Stimulated activated CD8-positive, alpha-beta memory T cell treated with anti-CD3 and anti-CD28 coated beads, Interleukin-4, amount 100 ng/mL, for 1 hour (primary cell): ENCODE measurements at regions not wholly inside any gene's neighbourhood (a gene's known extent, or its start where the extent isn't known, plus 50 kb on each side); places are given as distances from the start of the nearest gene placed in this dataset.

Experiments used
- DNase-seq, 2 donors: peaks; one replicate each; pipeline ENCODE4 v3.0.0-alpha.2; 2020; ENCODE audit warnings: low read depth in 2 of 2, low spot score in 1 of 2

- DNase-seq, result no peak
These were observed 177.9 kb upstream of the VRK2 start for GRCh38 chr2:57868619-57869139.

DNA sequence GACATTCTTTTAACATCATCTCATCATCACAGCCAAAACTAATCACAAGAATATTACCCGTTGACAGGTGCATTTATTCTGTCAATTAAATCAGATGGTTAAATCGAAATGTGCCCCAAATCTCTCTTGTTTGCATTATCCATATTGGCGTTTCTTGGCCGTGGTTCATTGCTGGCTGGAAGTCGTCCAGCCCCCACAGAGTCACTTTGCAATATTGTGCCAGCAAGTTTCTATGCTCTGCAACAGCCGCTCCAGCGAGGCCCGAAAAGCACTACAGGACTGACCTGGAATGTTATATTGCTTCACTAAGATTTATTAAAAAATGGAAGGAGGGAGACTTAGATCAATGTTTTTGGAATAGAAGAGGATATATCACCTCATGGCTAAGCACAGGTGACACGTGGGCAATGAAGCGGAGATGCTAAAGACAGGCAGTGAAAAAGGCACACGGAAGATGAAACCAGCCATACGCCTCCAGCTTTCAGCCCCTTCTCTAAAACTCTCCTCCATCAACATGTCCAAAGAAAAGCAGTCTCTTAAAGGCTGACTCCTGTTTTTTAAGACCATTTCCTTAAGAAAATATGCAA, 176.8 kb upstream of the VRK2 start:
- DNase-seq, result no peak

- no peak for DNase-seq
These were observed 170.3 kb upstream of the VRK2 start for GRCh38 chr2:57876313-57876712.

DNA sequence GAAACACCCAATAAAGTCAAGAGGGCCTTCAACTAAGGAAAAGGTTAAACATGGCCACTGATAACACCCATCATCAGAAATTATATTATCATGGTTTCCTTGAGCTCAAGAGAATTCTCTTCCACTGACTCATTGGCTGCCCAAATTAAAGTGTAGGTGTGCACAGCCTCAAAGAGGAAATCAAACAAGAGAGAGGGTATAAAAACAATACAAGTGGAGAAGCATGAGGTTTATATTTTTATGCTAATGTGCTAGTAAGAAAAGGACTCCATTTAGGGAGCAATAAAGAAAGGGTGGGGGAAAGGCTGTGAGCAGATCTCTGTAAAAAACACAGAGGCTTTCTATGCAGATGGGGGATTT, 168.8 kb upstream of the VRK2 start:
- DNase-seq, result no peak

DNA sequence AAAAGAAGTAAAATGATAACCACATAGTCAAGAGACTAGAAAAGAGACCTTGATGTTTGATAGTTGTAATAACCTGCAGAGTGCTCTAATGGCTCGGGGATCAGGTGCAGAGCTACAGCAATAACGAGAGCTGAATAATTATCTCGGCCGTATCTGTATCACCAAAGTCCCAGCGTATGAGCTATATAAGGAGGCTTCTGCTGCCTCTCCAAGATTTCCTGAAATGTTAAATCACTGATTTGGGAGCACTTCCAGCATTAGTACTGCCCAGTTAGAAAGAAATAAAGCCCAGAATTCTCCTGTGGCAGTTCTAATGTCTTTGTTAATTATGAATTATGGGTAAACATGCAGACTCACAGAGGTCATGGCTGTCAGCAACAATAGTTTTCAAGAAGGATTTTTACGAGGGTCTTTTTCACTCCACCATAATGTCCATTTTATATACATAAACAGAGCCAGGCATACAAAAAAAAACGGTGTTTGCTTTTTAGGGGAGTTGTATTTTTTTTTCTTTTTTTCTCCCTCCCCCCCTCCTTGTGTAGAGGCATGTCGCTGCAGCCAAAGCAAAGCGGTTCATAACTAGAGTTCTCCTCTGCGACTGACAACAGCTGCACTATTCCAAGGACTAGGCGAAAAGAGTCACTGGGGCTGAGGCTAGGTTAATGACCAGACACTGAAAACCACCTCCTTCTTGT, 168.3 kb upstream of the VRK2 start:
- no peak for DNase-seq

- no peak for DNase-seq
These were observed 167.8 kb upstream of the VRK2 start for GRCh38 chr2:57878866-57879210.

GRCh38 chr2:57880446-57880845, 166.2 kb upstream of the VRK2 start:
- DNase-seq, result no peak

DNA sequence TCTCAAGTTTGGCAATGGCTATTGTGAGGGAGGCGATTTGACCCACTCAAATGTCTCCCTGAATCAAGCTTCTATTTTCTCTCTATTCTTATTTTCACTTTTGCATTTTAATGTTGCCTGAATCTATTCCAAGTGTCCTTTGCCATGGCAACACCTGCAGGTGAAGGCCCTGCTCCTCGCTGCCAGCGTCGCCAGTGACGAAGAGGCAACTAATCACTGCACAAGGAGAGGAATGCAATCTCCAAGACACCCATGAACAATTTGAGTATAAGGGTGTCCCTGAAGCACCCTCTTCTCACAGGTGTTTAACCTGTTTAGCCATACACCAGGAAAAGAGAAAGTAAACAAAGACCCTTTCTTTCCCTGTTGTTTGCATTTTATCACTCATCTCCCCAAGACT, 165.6 kb upstream of the VRK2 start:
- DNase-seq, result no peak

DNA sequence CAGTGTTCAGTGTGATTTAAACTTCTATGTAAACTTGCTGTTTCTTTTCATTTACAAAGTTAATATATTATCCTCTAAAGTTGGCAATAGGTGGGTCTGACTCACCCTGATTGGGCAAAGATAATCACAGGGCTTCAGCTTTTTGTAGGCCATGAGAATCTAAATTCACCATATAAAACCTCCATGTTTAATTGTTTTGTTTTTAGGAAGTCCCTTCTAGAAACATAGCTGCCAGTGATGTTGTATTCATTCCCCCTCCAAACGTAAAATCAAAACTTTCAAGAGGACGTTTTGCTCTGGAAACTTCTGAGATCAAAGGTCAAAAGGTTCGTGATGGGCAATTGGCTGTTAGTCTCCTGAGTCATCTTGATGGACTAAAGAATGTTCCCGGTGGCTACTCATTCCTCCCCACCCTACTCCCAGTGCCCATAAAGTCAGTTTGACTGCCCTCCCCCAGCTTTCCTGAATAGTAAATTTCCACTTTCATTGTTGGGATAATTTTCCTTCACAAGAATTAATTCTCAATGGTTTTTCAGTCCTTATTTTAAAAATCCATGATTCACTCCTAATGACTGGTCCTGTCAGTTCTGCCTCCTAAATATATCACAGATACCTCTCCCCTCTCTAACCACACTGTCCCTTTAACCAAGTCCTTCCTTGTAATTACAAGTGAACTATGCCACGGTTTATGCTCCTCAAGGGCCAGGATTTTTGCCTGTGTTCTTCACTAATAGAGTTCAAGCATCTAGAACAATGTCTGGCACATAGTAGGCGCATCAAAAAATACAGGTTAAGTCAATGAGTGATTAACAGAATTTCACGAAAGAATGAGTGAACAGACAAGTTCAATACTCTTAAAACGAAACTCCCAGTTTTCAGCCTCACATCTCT, 164.4 kb upstream of the VRK2 start:
- DNase-seq, result no peak

- DNase-seq, result no peak
These were observed 163.6 kb upstream of the VRK2 start for GRCh38 chr2:57882895-57883515.

DNA sequence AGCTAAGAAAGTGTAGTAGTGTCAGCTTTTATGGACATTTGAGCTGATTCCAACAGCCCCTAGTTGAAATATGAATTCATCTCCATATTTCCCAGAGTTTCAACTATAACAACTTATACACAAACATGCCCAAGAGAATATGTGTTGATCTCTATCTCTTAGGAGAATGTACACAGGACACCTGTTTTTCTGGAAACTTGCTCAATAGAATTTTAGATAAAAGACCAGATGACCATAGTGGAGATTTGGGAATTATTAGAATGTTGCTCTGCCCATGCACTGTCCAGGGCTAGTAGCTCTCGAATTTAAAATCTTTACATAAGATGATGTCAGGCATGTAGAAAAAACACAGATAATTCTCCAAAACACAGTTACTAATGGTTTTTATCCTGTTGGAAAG, 162.3 kb upstream of the VRK2 start:
- DNase-seq, result no peak

DNA sequence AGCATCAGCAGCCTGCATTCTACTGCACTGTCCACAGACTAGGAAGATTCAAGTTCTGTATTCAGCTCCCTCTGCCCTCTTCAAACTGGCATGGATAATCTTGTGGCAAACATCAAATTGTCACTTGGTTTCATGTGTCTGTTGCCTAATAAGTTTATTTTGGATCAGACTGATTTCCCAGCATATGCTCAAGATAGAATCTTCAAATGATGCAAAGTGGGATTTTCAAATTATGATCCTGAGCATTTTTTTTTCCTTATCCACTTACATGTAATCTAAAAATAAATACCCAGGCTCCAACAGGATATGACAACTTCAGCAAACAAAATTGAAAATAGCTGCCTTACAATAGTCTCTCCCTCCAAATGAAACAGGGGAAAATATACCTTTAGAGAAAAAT, 160.9 kb upstream of the VRK2 start:
- no peak for DNase-seq

DNA sequence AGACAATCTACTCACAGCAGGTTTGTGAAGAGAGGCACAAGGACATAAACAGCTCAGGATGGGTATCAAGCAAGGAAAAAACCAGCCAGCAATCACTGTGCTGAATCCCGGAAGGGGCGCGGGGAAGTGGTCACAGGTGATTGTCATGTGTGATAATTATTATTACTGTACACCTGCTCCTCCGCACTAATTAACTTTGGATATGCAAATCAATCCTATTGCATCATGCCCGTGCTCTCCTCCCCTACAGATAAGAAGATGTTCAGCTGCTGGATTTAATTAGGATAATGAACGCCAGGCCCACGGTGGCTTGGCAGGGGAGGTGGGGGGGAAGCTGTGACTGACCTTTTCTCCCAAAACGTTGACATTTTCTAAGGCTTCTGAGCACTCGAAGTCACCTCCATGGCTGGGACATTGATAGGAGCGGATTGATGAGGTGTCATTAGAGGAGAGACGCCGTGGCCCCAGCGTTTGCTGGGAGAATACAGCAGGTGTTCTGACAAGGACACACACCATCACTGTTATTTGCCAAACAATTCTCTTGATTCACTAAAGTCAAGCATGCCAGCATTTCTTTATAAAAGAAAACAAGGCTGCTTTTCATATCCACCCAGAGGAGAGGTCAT, 160.3 kb upstream of the VRK2 start:
- no peak for DNase-seq

DNA sequence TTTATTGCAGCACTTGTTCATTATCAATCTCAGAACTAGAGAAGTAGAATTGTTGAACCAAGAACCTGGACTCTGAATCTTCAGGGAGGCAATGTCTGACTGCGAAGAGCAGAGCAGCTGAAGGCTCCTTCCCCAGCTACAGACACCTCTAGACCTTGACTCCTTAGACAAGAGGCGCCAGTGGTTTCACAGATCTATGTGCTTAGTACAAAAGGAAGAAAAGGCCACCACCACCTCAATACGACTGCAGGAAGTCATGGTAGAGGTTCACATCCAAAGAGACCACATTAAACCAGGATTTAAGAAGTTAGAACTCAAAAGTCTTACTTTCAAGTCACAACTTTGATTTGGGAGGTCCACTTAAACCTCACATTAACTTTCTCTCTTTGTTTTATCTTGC, 158.1 kb upstream of the VRK2 start:
- no peak for DNase-seq

DNA sequence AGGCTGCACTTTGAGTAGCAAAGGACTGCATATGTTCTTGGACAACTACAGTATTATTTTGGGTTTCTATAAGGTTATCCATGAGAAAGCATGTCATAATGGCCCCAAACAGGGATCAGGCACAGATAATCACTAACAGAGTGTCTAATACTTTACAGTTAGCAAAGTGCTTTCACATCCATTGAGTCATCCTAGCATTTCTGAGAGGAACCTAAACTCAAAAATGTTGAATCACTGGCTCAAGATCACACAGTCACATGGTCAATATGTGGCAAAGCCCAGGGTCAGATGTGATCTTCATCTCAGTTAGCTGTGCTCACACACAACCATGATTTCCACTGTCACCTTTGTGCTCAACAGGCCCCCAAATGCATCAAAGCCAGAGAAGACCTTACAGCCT, 156.1 kb upstream of the VRK2 start:
- no peak for DNase-seq

- no peak for DNase-seq
These were observed 155.4 kb upstream of the VRK2 start for GRCh38 chr2:57891086-57891712.

DNA sequence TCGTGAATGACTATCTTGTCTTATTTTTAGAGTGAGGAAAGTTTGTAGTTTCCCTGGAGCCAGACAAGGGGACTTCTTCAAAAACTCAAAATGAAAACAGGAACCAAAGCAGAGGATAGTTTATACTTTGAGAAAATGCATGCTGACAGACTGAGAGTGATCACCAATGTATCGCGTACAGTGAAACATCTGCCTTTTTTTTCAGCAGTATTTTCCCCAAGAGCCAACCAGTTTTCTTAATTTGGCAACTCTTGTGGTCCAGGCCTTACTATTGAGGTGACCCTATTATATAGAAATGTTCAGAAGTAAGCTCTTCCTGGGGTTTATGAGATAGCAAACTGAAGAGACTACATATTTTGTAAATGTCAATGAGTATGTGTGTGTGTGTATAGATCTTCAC, 153.7 kb upstream of the VRK2 start:
- no peak for DNase-seq

- no peak for DNase-seq
These were observed 153.3 kb upstream of the VRK2 start for GRCh38 chr2:57893347-57893746.

DNA sequence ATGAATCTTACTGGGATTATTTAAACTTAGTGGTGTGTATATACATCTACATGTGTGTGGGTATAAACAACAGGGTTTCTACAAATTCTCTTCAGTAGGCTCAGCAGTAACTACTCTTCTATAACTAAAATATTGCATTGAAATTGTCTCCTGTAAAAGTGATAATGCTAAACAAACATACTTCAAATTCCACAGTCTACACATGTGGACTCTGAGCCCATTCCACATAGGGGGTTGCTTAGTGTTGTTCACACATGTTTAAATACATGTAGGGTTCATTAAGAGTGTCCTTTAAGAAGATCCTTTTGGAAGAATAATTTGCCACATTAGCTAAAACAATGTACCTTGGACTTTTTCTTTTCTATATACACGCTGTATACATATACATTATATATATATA, 152.8 kb upstream of the VRK2 start:
- DNase-seq, result no peak

- DNase-seq, result no peak
These were observed 152.2 kb upstream of the VRK2 start for GRCh38 chr2:57894381-57894780.

DNA sequence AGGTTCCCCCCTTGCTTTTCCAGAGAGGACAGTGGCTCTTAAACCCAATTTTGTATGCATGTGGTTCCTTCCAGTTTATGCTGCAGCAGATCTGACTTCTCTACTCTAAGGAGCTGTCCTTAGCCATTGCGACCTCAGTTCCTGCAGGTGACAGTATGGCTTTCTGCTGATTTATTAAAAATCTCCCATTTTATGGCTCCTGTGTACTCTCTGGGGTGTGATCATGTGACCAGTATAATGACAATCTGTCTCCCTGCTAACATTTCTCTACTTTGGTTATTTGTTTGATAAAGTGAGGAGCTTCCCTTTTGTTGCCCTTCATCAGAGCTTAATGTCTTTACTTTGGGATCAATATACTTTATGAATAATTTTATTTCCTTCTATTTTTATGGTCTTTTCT, 148.7 kb upstream of the VRK2 start:
- no peak for DNase-seq
